SK-N-DZ (cell line): ENCODE measurements at regions not wholly inside any gene's neighbourhood (a gene's known extent, or its start where the extent isn't known, plus 50 kb on each side); places are given as distances from the start of the nearest gene placed in this dataset.
A peak's percentile ranks its signal among the peaks of the same experiment; 100 is the strongest.

Experiments used
- DNase-seq: peaks from one replicate; pipeline ENCODE4 v3.0.0-alpha.2; 2015; ENCODE audit warnings: low spot score

DNA sequence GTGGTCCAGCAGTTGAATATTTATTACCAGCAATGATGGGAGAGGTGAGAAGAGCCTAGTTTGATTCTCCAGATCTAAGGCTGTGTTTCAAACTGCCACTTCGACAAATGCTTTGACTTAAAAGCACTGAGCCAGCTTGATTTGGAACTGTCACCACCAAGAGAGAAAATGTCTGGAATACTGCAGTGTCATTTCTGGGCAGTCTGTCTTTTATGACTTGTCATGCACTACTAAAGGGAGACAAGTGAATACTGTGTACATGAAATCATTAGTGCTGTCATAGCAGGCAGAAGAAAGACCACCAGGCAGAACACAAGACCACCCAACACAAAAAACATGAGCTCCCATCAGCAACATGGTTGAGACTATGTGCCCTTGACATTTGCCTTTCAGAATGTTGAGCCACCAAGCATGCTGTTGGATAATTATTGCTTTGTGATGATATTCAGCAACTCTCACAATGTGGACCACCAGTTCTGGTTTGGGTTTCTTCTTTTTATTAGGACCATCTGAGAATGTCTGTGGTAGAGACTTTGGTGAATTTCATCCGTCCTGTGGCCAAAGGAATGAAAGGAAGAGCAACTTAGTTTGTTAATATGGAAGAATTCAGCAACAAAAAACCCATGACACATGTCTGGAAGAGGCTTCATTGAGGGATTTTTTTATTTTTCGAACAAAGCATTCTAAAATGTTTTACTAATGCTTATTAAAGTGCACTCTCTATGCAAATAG, 125.8 kb downstream of the NTMT2 start:
- no peak for DNase-seq

DNA sequence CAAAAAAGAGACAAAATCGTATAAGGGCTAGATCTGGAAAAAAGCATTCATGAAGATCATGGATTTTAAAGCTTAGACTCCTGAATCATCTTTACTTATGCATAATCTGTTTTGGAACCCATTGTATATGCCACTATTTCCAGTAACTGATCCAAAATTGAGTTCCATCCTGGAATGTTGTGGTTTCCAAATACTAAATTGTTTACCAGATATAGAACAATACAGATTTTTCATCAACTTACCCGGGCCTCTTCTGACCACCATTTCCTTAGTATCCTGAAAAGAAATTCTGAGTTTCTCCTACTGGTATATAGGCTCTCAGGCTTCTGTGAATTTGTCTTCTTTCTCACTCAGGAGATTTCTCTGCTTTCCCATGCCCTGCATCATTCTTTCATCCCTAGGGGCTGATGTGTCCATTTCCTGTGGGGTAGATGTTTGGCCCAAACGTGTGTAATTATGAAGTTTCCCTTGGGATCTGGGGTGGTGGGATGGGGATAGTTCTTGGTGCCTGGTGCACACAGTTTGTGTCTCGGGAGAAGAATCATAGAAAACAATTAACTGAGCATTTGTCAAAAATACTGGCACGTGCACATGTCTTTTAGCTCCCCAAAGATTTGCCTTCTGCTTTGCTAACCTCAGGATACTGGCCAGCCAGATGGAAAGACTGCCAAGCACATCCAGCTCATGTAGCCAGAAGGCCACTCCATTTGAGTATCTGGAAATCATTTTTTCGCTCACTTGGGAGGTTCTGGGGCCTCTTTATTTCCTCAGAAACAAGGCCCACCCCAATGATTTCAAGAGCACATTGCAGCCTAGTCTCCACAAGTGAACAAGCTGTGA, 127.8 kb downstream of the NTMT2 start:
- no peak for DNase-seq

- no peak for DNase-seq
Observed at GRCh38 chr1:170274131-170274501, 128.4 kb downstream of the NTMT2 start.

DNA sequence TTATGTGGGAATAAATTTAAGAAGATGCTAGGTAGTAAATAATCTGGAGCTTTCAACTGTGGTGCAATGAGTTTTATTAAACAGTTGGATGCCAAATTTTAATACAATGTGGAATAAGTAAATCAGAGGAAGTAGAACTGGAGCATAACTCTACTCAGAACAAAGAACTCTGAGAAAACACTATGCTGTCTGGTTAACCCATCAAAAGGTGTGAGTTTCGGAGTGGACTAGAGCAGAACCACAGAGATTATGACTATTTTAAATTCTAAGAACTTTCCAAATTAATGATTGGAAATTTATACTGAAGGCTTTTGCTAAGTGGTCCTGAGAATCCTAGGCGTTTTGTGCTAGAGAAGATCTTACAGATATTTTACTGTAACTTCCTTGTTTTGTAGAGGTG, 132.2 kb downstream of the NTMT2 start:
- no peak for DNase-seq

DNA sequence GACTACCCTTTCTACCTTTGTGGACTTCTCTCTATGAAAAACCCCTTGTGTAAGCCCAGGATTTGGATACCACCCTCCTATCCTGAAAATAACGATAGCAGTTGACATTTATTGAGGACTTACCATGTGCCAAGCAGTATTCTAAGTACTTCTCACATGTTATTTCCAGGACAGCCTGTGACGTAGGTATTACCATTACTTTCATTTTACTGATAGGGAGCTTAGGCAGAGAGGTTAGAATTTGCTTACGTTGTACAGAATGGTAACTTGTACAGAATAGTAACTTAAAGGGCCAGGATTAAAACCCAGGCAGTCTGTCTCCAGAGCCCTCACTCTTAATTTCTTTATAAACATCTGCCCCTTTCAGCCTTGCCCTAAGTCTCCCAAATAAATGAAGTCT, 138.3 kb downstream of the NTMT2 start:
- no peak for DNase-seq

DNA sequence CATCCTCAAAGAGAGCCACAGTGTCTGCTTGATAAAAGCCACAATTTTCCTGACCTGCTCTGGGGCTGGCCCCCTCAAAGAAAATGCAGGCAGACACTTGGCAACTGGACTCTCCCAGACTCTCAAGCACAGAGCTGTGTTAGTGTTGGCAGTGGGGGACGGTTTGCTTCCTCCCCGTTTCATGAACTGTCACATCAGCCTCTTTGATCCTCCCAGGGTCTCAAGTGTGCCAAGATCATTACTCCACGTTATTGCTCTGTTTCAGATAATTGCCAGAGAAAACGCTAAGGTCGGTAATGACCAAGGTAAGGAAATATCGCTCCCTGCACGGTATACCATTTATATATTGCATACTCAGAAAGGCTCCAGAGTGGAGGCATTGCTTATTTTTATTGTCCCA, 138.8 kb downstream of the NTMT2 start:
- DNase-seq: no peak

DNA sequence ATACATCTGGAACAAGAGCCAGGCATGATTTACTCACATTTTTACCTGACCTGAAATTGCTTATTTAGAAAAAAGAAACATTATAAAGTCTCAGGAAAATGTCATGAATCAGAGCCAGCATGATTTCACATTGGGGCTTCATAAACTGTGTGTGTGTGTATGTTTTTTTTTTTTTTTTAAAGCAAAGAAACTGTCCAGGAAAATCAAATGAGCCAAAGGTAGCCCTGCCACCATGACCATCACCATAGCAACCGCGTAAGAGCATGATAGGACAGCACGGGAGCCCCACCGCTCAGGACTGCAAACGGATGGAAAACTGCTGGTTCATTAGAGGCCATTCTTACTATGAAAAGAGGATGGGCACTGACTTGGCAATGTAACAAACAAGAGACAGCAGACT, 139.2 kb downstream of the NTMT2 start:
- peak; percentile 33 for DNase-seq

GRCh38 chr1:170288155-170288554, 142.4 kb downstream of the NTMT2 start:
- no peak for DNase-seq

GRCh38 chr1:170290276-170290675, 144.5 kb downstream of the NTMT2 start:
- DNase-seq: no peak

GRCh38 chr1:170290991-170291390, 145.2 kb downstream of the NTMT2 start:
- no peak for DNase-seq

GRCh38 chr1:170291516-170291915, 145.8 kb downstream of the NTMT2 start:
- no peak for DNase-seq

GRCh38 chr1:170296211-170296610, 150.5 kb downstream of the NTMT2 start:
- DNase-seq: no peak

GRCh38 chr1:170296642-170297041, 150.9 kb downstream of the NTMT2 start:
- no peak for DNase-seq

DNA sequence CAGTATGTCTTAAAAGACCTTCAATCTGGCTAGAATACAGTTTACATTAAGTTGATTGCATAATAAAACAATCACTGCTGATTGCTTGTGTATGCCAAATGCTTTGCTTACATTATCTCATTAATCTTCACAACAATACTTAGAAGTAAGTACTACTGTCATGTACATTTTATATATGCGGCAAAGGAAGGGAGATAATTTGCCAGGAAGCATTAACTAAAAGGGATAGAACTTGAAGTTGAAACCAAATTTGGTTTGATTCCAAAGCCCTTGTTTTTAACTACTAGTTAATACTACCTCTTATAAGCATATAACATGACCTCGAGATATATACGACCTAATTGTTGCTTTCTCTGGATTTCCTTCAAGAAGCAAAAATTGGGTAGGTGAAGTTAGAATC, 155.8 kb downstream of the NTMT2 start:
- no peak for DNase-seq

DNA sequence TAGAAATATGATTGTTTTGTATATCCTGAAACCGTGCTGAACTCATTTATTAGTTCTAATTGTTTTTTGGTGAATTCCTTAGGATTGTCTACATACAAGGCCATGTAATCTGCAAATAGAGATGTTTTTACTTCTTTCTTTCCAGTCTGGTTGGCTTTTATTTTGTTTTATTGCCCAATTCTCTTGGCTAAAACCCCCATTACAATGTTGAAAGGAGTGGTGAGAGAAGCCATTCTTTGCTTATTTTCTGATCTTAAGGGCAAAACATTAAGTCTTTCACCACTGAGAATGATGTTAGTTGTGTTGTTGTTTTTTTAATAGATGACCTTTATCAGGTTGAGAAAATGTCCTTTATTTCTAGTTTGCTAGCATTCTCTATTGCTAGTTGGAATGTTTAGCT, 157.3 kb downstream of the NTMT2 start:
- DNase-seq: no peak

DNA sequence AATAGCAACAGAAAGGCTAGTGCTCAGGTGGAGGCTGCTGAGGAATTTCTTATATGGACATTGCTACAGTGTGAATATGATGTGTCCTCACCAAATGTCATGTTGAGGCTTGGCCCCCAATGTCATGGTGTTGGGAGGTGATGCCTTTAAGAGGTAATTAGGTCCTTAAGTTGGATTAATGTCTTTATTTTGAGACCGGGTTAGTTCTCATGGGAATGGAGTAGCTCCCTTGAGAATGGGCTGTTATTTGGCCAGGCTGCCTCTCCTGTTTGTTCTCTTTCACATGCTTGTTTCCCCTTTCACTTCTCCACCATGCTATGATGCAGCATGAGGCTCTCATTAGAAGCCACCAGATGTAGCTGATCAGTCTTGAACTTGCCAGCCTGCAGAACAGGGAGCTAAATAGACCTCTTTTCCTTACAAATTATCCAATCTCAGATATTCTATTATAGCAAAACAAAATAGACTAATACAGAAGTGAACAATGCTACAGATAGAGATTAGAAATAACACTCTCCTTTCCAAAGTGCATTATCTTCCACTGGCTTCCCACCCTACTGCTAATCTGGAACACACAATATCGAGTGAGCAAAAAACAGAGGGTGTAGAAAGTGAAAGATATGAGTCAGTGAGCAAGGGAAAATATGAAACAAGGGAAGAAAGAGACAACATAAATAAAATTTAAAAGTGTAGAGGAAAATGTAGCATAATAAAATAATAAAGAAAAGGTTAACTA, 160.2 kb downstream of the NTMT2 start:
- DNase-seq: no peak

GRCh38 chr1:170306513-170306910, 160.8 kb downstream of the NTMT2 start:
- DNase-seq: no peak

DNA sequence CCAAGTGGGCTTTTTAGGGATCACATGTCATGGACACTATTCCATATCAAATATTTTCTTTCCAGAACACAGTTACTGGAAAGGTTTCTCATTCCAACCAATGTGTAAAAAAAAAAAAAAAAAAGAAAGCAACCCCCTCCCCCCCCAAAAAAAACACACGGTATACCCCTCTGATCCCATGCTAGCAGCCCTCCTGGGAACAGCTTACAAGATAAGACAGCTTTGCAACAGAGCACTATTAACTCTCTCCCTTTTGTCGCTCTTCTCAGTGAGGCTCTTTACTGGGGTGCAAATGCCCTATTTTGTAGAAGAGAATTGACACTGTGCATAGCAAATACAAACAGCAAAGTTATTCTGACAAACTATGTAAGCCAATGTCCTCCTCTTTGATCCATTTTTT, 161.2 kb downstream of the NTMT2 start:
- no peak for DNase-seq

DNA sequence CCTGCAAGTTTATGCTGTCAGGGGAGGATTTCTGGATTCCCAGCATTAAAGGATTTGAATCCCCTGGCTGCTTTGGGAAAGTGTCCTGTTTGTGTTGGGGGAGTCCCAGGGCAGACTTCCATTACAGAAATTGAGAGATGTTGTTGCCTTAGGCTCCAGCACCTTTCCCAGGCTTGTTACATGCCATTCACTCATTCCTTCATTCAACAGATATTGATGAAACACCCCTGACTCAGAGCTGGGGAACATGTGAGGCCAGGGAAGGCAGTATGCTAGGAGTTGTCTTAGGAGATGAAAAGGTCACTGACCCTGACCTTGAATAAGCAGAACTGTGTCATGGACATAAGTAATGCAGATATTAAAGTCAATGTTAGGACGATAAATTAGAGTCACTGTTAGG, 161.7 kb downstream of the NTMT2 start:
- DNase-seq: no peak

GRCh38 chr1:170309389-170310013, 163.7 kb downstream of the NTMT2 start:
- no peak for DNase-seq

- DNase-seq: no peak
Observed at GRCh38 chr1:170310014-170310405, 164.3 kb downstream of the NTMT2 start.

DNA sequence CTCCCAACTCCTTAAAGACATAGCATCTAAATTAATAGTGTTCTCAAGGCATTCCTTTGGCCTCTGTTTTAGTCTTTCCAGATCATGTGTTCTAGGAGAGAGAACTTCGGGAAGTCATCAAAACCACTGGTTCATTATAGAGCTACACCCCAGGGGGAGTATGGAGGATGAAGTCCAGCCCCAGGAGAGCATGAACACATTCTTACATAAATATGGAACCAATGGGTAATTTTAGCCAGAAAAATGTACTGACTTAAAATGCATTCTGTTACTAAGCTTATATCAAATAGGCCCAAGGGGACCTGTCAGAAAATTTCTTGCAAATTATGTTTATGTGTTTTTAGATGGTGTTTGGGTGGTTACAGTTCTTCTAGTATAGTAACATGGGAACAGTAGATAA, 165.2 kb downstream of the NTMT2 start:
- no peak for DNase-seq
